ENCODE measurements at regions not wholly inside any gene's neighbourhood (a gene's known extent, or its start where the extent isn't known, plus 50 kb on each side); places are given as distances from the start of the nearest gene placed in this dataset.

DNA sequence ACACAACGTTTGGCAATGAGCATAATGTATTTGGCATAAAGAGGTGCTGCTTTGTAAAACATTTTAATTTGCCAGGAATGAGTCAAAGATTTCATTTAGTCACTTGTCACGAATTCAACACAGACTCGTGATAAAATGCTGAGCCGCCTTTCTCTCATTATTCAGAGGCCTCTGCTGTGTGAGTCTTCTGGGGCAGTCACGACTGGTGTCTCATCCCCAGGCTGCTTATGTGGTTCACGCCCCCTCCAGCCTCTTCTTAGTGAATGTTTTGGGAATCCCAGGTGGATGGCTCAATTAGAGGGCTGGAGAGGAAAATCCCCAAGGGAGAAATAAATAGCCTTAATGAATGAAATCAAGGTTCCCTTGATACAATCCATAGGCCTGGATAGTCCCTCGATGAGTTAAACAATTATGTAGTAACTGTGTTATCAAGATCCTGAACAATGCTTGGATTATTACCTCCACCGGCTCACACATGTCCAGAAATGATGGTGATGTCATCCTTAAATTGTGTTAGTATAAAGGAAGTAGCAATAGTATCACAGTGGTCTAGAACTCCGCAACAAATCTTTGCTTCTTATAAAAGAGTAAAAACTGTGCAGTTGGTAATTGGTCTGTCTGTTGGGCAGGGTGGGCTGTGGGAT lies 192.1 kb upstream of the ADAMTS16 start:
- TF ChIP-seq CTCF (IDR thresholded peaks at IDR 0.05) = no peak
- H3K4me3 ChIP-seq = no peak overlapping the region
- intact Hi-C loops (cut with DNase I) = no loop called here
- peaks cover 3% of the 10 kb centered on the region for H3K4me1 ChIP-seq (ENCODE audit: insufficient read depth)
- no peaks in the 10 kb centered on the region for H3K27me3 ChIP-seq
- no peaks in the 10 kb centered on the region for H3K36me3 ChIP-seq
- no peak overlapping the region for H3K27ac ChIP-seq
- no peaks in the 10 kb centered on the region for H3K9me3 ChIP-seq
- no peak for DNase-seq
- WGBS, 3 donors = 85 to 90% (median 86%) methylated on average over 9 of the region's 9 CpGs

GRCh38 chr5:4949108-4949507 lies 191.0 kb upstream of the ADAMTS16 start:
- intact Hi-C loops (cut with DNase I) = no loop called here
- Histone ChIP-seq H3K4me1 (ENCODE audit: insufficient read depth) (peaks cover 3% of the 10 kb centered on the region), H3K36me3 (no peaks in the 10 kb centered on the region), H3K4me3 (no peak overlapping the region), H3K27ac (no peak overlapping the region), H3K27me3 (no peaks in the 10 kb centered on the region), H3K9me3 (no peaks in the 10 kb centered on the region)
- TF ChIP-seq EP300 (IDR thresholded peaks at IDR 0.05) (no peak), POLR2A (IDR thresholded peaks at IDR 0.05) (no peak), CTCF (IDR thresholded peaks at IDR 0.05) (no peak)
- WGBS, 3 donors = 25 to 31% (median 28%) methylated on average over 6 of the region's 6 CpGs
- DNase-seq = no peak

GRCh38 chr5:4953576-4953975 lies 186.6 kb upstream of the ADAMTS16 start:
- peaks cover 1% of the 10 kb centered on the region for H3K4me1 ChIP-seq (ENCODE audit: insufficient read depth)
- intact Hi-C loops (cut with DNase I) = no loop called here
- no peak for DNase-seq

GRCh38 chr5:4954048-4954447 lies 186.1 kb upstream of the ADAMTS16 start:
- H3K27ac ChIP-seq = no peak overlapping the region
- TF ChIP-seq CTCF (IDR thresholded peaks at IDR 0.05) (no peak), POLR2A (IDR thresholded peaks at IDR 0.05) (no peak), EP300 (IDR thresholded peaks at IDR 0.05) (no peak)

More at GRCh38 chr5:4953576-4953975, 186.6 kb upstream of the ADAMTS16 start:
- no peak overlapping the region for H3K27ac ChIP-seq
- no peaks in the 10 kb centered on the region for H3K9me3 ChIP-seq
- WGBS, 3 donors = 87 to 92% (median 88%) methylated on average over 4 of the region's 4 CpGs
- H3K4me3 ChIP-seq = no peak overlapping the region
- TF ChIP-seq EP300 (IDR thresholded peaks at IDR 0.05) = no peak
- TF ChIP-seq CTCF (IDR thresholded peaks at IDR 0.05) = no peak
- no peak for TF ChIP-seq POLR2A (IDR thresholded peaks at IDR 0.05)
- H3K27me3 ChIP-seq = no peaks in the 10 kb centered on the region
- H3K36me3 ChIP-seq = no peaks in the 10 kb centered on the region

More at GRCh38 chr5:4954048-4954447, 186.1 kb upstream of the ADAMTS16 start:
- no peak for DNase-seq
- 90 to 95% (median 93%) methylated on average over 4 of the region's 4 CpGs for WGBS, 3 donors
- H3K36me3 ChIP-seq = no peaks in the 10 kb centered on the region
- no peaks in the 10 kb centered on the region for H3K9me3 ChIP-seq
- intact Hi-C loops (cut with DNase I) = no loop called here
- no peaks in the 10 kb centered on the region for H3K27me3 ChIP-seq
- H3K4me1 ChIP-seq (ENCODE audit: insufficient read depth) = no peaks in the 10 kb centered on the region
- H3K4me3 ChIP-seq = no peak overlapping the region

All from ovary (tissue), 7 donors.